NCI-H446 treated with DMSO at 0.1 percent for 48 hours (cell line): ENCODE measurements at regions not wholly inside any gene's neighbourhood (a gene's known extent, or its start where the extent isn't known, plus 50 kb on each side); places are given as distances from the start of the nearest gene placed in this dataset.
"Not testable (repeated sequence)": the region's sequence is repeated elsewhere in the genome, so short reads cannot be mapped to it uniquely, and the experiment has no call there.

ENCODE experiments used
- DNase-seq: peaks from one replicate; lab custom pipeline; 2025; lab: John Stamatoyannopoulos, UW

- no peak for DNase-seq
Observed at GRCh38 chr1:186775881-186776560, 52.7 kb upstream of the PLA2G4A start.

- peak; percentile 88 for DNase-seq
Observed at GRCh38 chr1:186775036-186775435, 53.7 kb upstream of the PLA2G4A start.

GRCh38 chr1:186772228-186772627 lies 56.5 kb upstream of the PLA2G4A start:
- DNase-seq, result no peak

GRCh38 chr1:186770421-186770820 lies 58.3 kb upstream of the PLA2G4A start:
- no peak for DNase-seq

- no peak for DNase-seq
Observed at GRCh38 chr1:186768906-186769305, 59.8 kb upstream of the PLA2G4A start.

- DNase-seq, result no peak
Observed at GRCh38 chr1:186765446-186765845, 63.3 kb upstream of the PLA2G4A start.

- DNase-seq, result no peak
Observed at GRCh38 chr1:186763107-186763506, 65.6 kb upstream of the PLA2G4A start.

- DNase-seq, result no peak
Observed at GRCh38 chr1:186762653-186763052, 66.1 kb upstream of the PLA2G4A start.

GRCh38 chr1:186761358-186761757 lies 67.4 kb upstream of the PLA2G4A start:
- no peak for DNase-seq

- DNase-seq, result no peak
Observed at GRCh38 chr1:186760446-186760845, 68.3 kb upstream of the PLA2G4A start.

- not testable (repeated sequence) for DNase-seq
Observed at GRCh38 chr1:186758896-186759606, 69.7 kb upstream of the PLA2G4A start.

GRCh38 chr1:186757851-186758250 lies 70.9 kb upstream of the PLA2G4A start:
- DNase-seq, result no peak

- DNase-seq, result no peak
Observed at GRCh38 chr1:186754542-186755145, 74.1 kb upstream of the PLA2G4A start.

- DNase-seq, result no peak
Observed at GRCh38 chr1:186753241-186753640, 73.0 kb upstream of the PTGS2 start.

- no peak for DNase-seq
Observed at GRCh38 chr1:186750257-186750656, 70.0 kb upstream of the PTGS2 start.

- no peak for DNase-seq
Observed at GRCh38 chr1:186749820-186750219, 69.6 kb upstream of the PTGS2 start.

- no peak for DNase-seq
Observed at GRCh38 chr1:186747661-186748060, 67.4 kb upstream of the PTGS2 start.

GRCh38 chr1:186745531-186746146 lies 65.4 kb upstream of the PTGS2 start:
- DNase-seq, result peak; percentile 71

GRCh38 chr1:186741640-186742039 lies 61.4 kb upstream of the PTGS2 start:
- DNase-seq, result no peak

- no peak for DNase-seq
Observed at GRCh38 chr1:186740324-186740723, 60.1 kb upstream of the PTGS2 start.

- DNase-seq, result no peak
Observed at GRCh38 chr1:186739515-186739914, 59.3 kb upstream of the PTGS2 start.

GRCh38 chr1:186738926-186739325 lies 58.7 kb upstream of the PTGS2 start:
- DNase-seq, result no peak
